CD14-positive monocyte (primary cell): ENCODE measurements at regions not wholly inside any gene's neighbourhood (a gene's known extent, or its start where the extent isn't known, plus 50 kb on each side); places are given as distances from the start of the nearest gene placed in this dataset.
"Not testable (repeated sequence)": the region's sequence is repeated elsewhere in the genome, so short reads cannot be mapped to it uniquely, and the experiment has no call there.

Experiments used
- DNase-seq, 3 donors: peaks; one replicate each; pipeline ENCODE4 v3.0.0-alpha.2; 2011 to 2022
- H2AFZ ChIP-seq: 2 replicates; pipeline ENCODE4 v1.6.0; 2012; ENCODE audit warnings: mild to moderate bottlenecking, low read depth, low read length, inconsistent platforms; ENCODE audit not compliant: insufficient read depth, poor library complexity, severe bottlenecking
- H3K27ac ChIP-seq, 2 donors: 1 replicate in 1 of 2; 2 replicates in 1 of 2; pipeline ENCODE4 v1.5.1; 2012 to 2013; ENCODE audit warnings: low read length in 2 of 2, control low read depth in 1 of 2, inconsistent platforms in 1 of 2, low read depth in 1 of 2, mild to moderate bottlenecking in 1 of 2
- H3K27me3 ChIP-seq, 2 donors: one replicate each; pipeline versions ENCODE4 v1.6.0 to v1.6.1; 2011 to 2013; ENCODE audit warnings: low read length in 2 of 2; ENCODE audit not compliant: control insufficient read depth in 2 of 2, insufficient read depth in 2 of 2
- H3K36me3 ChIP-seq, 2 donors: replicated peaks in 1 of 2; 1 replicate in 1 of 2; 2 replicates in 1 of 2; pipeline versions ENCODE4 v1.5.1 to v1.6.1; 2012 to 2013; ENCODE audit warnings: low read length in 2 of 2, control low read depth in 1 of 2, inconsistent platforms in 1 of 2, mild to moderate bottlenecking in 1 of 2; ENCODE audit not compliant: insufficient read depth in 2 of 2, control insufficient read depth in 1 of 2
- H3K4me1 ChIP-seq, 2 donors: 1 replicate in 1 of 2; 2 replicates in 1 of 2; pipeline versions ENCODE4 v1.5.1 to v1.6.1; 2012 to 2013; ENCODE audit warnings: low read length in 2 of 2, control low read depth in 1 of 2, inconsistent platforms in 1 of 2, mild to moderate bottlenecking in 1 of 2, moderate library complexity in 1 of 2; ENCODE audit not compliant: insufficient read depth in 2 of 2, control insufficient read depth in 1 of 2
- H3K4me2 ChIP-seq: replicated peaks from 2 replicates; pipeline ENCODE3; 2012; ENCODE audit warnings: low read length, moderate library complexity, mild to moderate bottlenecking; ENCODE audit not compliant: poor library complexity, severe bottlenecking; ENCODE audit errors: extremely low read depth
- H3K4me3 ChIP-seq, 3 experiments: fragments of 200-600 bp in 1 of 3; sonication (generic) in 1 of 3; replicated peaks in 1 of 3; 1 replicate in 2 of 3; 2 replicates in 1 of 3; pipeline ENCODE4 v1.5.1; 2011 to 2013; ENCODE audit warnings: low read length in 3 of 3, mild to moderate bottlenecking in 3 of 3, control low read depth in 2 of 3, low read depth in 2 of 3, inconsistent platforms in 1 of 3, moderate library complexity in 1 of 3
- H3K79me2 ChIP-seq: 2 replicates; pipeline ENCODE4 v1.6.0; 2012; ENCODE audit warnings: mild to moderate bottlenecking, control low read depth, inconsistent platforms, low read length, moderate library complexity; ENCODE audit not compliant: insufficient read depth
- H3K9ac ChIP-seq: 2 replicates; pipeline ENCODE4 v1.6.0; 2017; ENCODE audit warnings: low read length, mild to moderate bottlenecking; ENCODE audit not compliant: insufficient read depth, poor library complexity, severe bottlenecking
- H3K9me3 ChIP-seq, 2 donors: replicated peaks in 1 of 2; 1 replicate in 1 of 2; 2 replicates in 1 of 2; pipeline versions ENCODE4 v1.5.1 to v1.6.1; 2012 to 2013; ENCODE audit warnings: low read length in 2 of 2, control low read depth in 1 of 2; ENCODE audit not compliant: control insufficient read depth in 1 of 2, insufficient read depth in 1 of 2
- H4K20me1 ChIP-seq: 2 replicates; pipeline ENCODE4 v1.6.0; 2012; ENCODE audit warnings: mild to moderate bottlenecking, low read length, control low read depth, moderate library complexity; ENCODE audit not compliant: insufficient read depth
- H3K27ac Mint-ChIP-seq, 7 donors: one replicate each; pipeline ENCODE4 v1.8.0; 2020; ENCODE audit warnings: mild to moderate bottlenecking in 7 of 7, mixed read lengths in 7 of 7, moderate library complexity in 6 of 7, inconsistent platforms in 2 of 7
- H3K27me3 Mint-ChIP-seq, 3 donors: one replicate each; pipeline ENCODE4 v1.8.0; 2021 to 2022; ENCODE audit warnings: low read depth in 3 of 3, mild to moderate bottlenecking in 3 of 3, mixed read lengths in 3 of 3, moderate library complexity in 3 of 3, inconsistent platforms in 1 of 3
- H3K36me3 Mint-ChIP-seq, 2 donors: one replicate each; pipeline ENCODE4 v1.8.0; 2020; ENCODE audit warnings: mixed read lengths in 2 of 2, inconsistent platforms in 1 of 2, mild to moderate bottlenecking in 1 of 2
- H3K4me1 Mint-ChIP-seq: one replicate; pipeline ENCODE4 v1.8.0; 2020; ENCODE audit warnings: mild to moderate bottlenecking, mixed read lengths
- H3K4me3 Mint-ChIP-seq, 2 donors: one replicate each; pipeline ENCODE4 v1.8.0; 2020; ENCODE audit warnings: mild to moderate bottlenecking in 2 of 2, mixed read lengths in 2 of 2, moderate library complexity in 1 of 2
- H3K9me3 Mint-ChIP-seq, 7 donors: one replicate each; pipeline ENCODE4 v1.8.0; 2020 to 2022; ENCODE audit warnings: mixed read lengths in 7 of 7, mild to moderate bottlenecking in 6 of 7, moderate library complexity in 6 of 7, inconsistent platforms in 2 of 7
- WGBS: methylation state at CpG from one replicate; pipeline ENCODE4 v1.1.5; 2013; ENCODE audit warnings: missing lambda C conversion rate; ENCODE audit not compliant: insufficient coverage; 5-methylcytosine and 5-hydroxymethylcytosine counted together
- intact Hi-C, 2 donors: fragments of 100-400 bp; cut with micrococcal nuclease; formaldehyde crosslinking; loops; one replicate each; pipeline versions ENCODE4 v1.15.0 to v1.15.1; 2023
- TF ChIP-seq, protein P1 (sequence below): fragments of 200-600 bp; IDR thresholded peaks from one replicate; pipeline ENCODE4 v1.8.0; 2022; ENCODE audit warnings: antibody characterized with exemption, mild to moderate bottlenecking

- Mint-ChIP-seq H3K27ac (no peak overlapping the region), H3K9me3 (peaks cover 0 to 12% (median 6%) of the 10 kb centered on the region in 7 donors), H3K4me1 (no peaks in the 10 kb centered on the region), H3K36me3 (no peaks in the 10 kb centered on the region), H3K4me3 (no peak overlapping the region), H3K27me3 (peaks cover 2 to 4% (median 4%) of the 10 kb centered on the region in 3 donors)
- TF ChIP-seq, protein P1, sequence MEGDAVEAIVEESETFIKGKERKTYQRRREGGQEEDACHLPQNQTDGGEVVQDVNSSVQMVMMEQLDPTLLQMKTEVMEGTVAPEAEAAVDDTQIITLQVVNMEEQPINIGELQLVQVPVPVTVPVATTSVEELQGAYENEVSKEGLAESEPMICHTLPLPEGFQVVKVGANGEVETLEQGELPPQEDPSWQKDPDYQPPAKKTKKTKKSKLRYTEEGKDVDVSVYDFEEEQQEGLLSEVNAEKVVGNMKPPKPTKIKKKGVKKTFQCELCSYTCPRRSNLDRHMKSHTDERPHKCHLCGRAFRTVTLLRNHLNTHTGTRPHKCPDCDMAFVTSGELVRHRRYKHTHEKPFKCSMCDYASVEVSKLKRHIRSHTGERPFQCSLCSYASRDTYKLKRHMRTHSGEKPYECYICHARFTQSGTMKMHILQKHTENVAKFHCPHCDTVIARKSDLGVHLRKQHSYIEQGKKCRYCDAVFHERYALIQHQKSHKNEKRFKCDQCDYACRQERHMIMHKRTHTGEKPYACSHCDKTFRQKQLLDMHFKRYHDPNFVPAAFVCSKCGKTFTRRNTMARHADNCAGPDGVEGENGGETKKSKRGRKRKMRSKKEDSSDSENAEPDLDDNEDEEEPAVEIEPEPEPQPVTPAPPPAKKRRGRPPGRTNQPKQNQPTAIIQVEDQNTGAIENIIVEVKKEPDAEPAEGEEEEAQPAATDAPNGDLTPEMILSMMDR = no peak
- DNase-seq = no peak
- H3K4me2 ChIP-seq = no peak overlapping the region
- H3K27ac ChIP-seq = no peak overlapping the region
- intact Hi-C loops = no loop called here
- H3K4me1 ChIP-seq = no peaks in the 10 kb centered on the region
- no peaks in the 10 kb centered on the region for H3K36me3 ChIP-seq
- H3K27me3 ChIP-seq = no peaks in the 10 kb centered on the region
- H2AFZ ChIP-seq = no peak overlapping the region
- H3K4me3 ChIP-seq = no peak overlapping the region
- H3K79me2 ChIP-seq = no peaks in the 10 kb centered on the region
- no peak overlapping the region for H3K9ac ChIP-seq
- H3K9me3 ChIP-seq = peaks cover 0 to 11% of the 10 kb centered on the region in 2 donors
- no peaks in the 10 kb centered on the region for H4K20me1 ChIP-seq
These were observed 170.2 kb upstream of the F9 start for GRCh38 chrX:139360356-139360755.

DNA sequence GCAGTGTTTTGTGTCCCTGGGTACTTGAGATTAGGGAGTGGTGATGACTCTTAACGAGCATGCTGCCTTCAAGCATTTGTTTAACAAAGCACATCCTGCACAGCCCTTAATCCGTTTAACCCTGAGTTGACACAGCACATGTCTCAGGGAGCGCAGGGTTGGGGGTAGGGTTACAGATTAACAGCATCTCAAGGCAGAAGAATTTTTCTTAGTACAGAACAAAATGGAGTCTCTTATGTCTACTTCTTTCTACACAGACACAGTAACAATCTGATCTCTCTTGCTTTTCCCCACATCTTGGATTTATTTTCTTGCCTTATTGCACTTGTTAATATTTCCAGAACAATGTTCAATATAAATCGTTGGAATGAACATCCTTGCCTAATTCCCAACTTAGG lies 187.9 kb upstream of the F9 start:
- H2AFZ ChIP-seq, H3K4me1 Mint-ChIP-seq, H3K79me2 ChIP-seq, H3K27me3 ChIP-seq, H4K20me1 ChIP-seq, intact Hi-C loops, H3K9me3 Mint-ChIP-seq, H3K4me1 ChIP-seq, H3K27ac ChIP-seq, H3K9ac ChIP-seq, H3K4me3 ChIP-seq, H3K27me3 Mint-ChIP-seq, H3K4me3 Mint-ChIP-seq, H3K4me2 ChIP-seq, H3K27ac Mint-ChIP-seq, H3K36me3 Mint-ChIP-seq, H3K36me3 ChIP-seq, DNase-seq, H3K9me3 ChIP-seq: not testable (repeated sequence)
- WGBS = no CpG with 5 or more reads among the region's 4 CpGs

DNA sequence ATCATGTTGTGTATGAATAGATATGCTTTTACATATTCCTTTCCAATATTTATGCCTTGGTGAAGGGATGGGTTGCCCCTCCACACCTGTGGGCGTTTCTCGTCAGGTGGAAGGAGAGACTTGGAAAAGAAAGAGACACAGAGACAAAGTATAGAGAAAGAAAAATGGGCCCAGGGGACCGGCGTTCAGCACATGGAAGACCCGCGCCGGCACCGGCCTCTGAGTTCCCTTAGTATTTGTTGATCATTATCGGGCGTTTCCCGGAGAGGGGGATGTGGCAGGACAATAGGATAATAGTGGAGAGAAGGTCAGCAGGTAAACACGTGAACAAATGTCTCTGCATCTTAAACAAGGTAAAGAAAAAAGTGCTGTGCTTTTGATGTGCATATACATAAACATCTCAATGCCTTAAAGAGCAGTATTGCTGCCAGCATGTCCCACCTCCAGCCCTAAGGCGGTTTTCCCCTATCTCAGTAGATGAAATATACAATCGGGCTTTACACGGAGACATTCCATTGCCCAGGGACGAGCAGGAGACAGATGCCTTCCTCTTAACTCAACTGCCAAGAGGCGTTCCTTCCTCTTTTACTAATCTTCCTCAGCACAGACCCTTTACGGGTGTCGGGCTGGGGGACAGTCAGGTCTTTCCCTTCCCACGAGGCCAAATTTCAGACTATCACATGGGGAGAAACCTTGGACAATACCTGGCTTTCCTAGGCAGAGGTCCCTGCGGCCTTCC lies 188.5 kb upstream of the F9 start:
- H3K9me3 ChIP-seq, H3K27me3 ChIP-seq, H3K4me1 ChIP-seq, intact Hi-C loops, H3K36me3 Mint-ChIP-seq, H3K4me3 Mint-ChIP-seq, H3K79me2 ChIP-seq, H3K4me1 Mint-ChIP-seq, H3K36me3 ChIP-seq, H2AFZ ChIP-seq, H3K27me3 Mint-ChIP-seq, DNase-seq, H3K9ac ChIP-seq, H3K9me3 Mint-ChIP-seq, H3K27ac ChIP-seq, H4K20me1 ChIP-seq, H3K4me3 ChIP-seq, H3K27ac Mint-ChIP-seq, H3K4me2 ChIP-seq: not testable (repeated sequence)
- WGBS = no CpG with 5 or more reads among the region's 21 CpGs
